SU-DHL-6 (cell line): ENCODE measurements at regions not wholly inside any gene's neighbourhood (a gene's known extent, or its start where the extent isn't known, plus 50 kb on each side); places are given as distances from the start of the nearest gene placed in this dataset.
"Not testable (repeated sequence)": the region's sequence is repeated elsewhere in the genome, so short reads cannot be mapped to it uniquely, and the experiment has no call there.

Source experiments
- H2AFZ ChIP-seq: fragments of 200-600 bp; sonication (generic); 2 replicates; pipeline ENCODE4 v1.6.1; 2014; ENCODE audit warnings: low read depth, mild to moderate bottlenecking, moderate library complexity, mixed read lengths, antibody characterized with exemption, low read length; ENCODE audit not compliant: severe bottlenecking
- H3F3A ChIP-seq: fragments of 200-600 bp; shearing (Covaris generic); 2 replicates; pipeline ENCODE4 v1.6.0; 2016; ENCODE audit warnings: antibody characterized with exemption, mild to moderate bottlenecking; ENCODE audit not compliant: insufficient read depth
- H3K27ac ChIP-seq: fragments of 200-600 bp; sonication (generic); 2 replicates; pipeline ENCODE4 v1.5.1; 2016; ENCODE audit warnings: low read depth, mild to moderate bottlenecking, low read length, moderate library complexity, mixed read lengths
- H3K27me3 ChIP-seq: fragments of 200-600 bp; sonication (generic), shearing (Covaris generic); 2 replicates; pipeline ENCODE4 v1.6.0; 2014; ENCODE audit warnings: mild to moderate bottlenecking, low read length
- H3K36me3 ChIP-seq: fragments of 200-600 bp; sonication (generic); 2 replicates; pipeline ENCODE4 v1.6.1; 2014; ENCODE audit warnings: mild to moderate bottlenecking, low read length, mixed read lengths
- H3K4me2 ChIP-seq: fragments of 300-600, 200-600 bp; shearing (Covaris generic), sonication (generic); 2 replicates; pipeline ENCODE4 v1.6.0; 2014; ENCODE audit warnings: low read length, low read depth, mild to moderate bottlenecking; ENCODE audit not compliant: poor library complexity, severe bottlenecking
- H3K4me3 ChIP-seq: fragments of 200-600 bp; sonication (generic); 2 replicates; pipeline ENCODE4 v1.5.1; 2014; ENCODE audit warnings: antibody characterized with exemption, low read length, mild to moderate bottlenecking, mixed read lengths; ENCODE audit not compliant: insufficient read depth, poor library complexity, severe bottlenecking
- H3K79me2 ChIP-seq: fragments of 200-600 bp; sonication (generic); 2 replicates; pipeline ENCODE4 v1.6.1; 2014; ENCODE audit warnings: mild to moderate bottlenecking, low read length, moderate library complexity; ENCODE audit not compliant: insufficient read depth
- H3K9ac ChIP-seq: fragments of 200-600 bp; sonication (generic); 2 replicates; pipeline ENCODE4 v1.7.0; 2014; ENCODE audit warnings: mild to moderate bottlenecking, low read length
- H3K9me2 ChIP-seq: fragments of 200-600 bp; sonication (generic); replicated peaks from 2 replicates; pipeline ENCODE4 v1.6.1; 2014; ENCODE audit warnings: low read length; ENCODE audit not compliant: insufficient read depth
- H3K9me3 ChIP-seq: fragments of 200-600 bp; sonication (generic); 2 replicates; pipeline ENCODE4 v1.6.1; 2014; ENCODE audit warnings: low read length, mixed read lengths; ENCODE audit not compliant: insufficient read depth
- H4K20me1 ChIP-seq: fragments of 200-600 bp; sonication (generic); 2 replicates; pipeline ENCODE4 v1.6.1; 2014; ENCODE audit warnings: low read depth, mild to moderate bottlenecking, antibody characterized with exemption, low read length, moderate library complexity, mixed read lengths
- CTCF ChIP-seq: fragments of 200-600 bp; sonication (generic); IDR thresholded peaks from one replicate; pipeline ENCODE4 v1.5.1; 2017; ENCODE audit warnings: antibody characterized with exemption, mild to moderate bottlenecking, low read length, moderate library complexity; ENCODE audit not compliant: insufficient read depth, poor library complexity, severe bottlenecking
- EZH2phosphoT487 ChIP-seq: fragments of 200-600 bp; sonication (generic), shearing (Covaris generic); conservative IDR thresholded peaks from 2 replicates; pipeline ENCODE4 v1.6.1; 2018; ENCODE audit warnings: mild to moderate bottlenecking, antibody characterized with exemption, low read length, moderate library complexity, mixed read lengths

DNA sequence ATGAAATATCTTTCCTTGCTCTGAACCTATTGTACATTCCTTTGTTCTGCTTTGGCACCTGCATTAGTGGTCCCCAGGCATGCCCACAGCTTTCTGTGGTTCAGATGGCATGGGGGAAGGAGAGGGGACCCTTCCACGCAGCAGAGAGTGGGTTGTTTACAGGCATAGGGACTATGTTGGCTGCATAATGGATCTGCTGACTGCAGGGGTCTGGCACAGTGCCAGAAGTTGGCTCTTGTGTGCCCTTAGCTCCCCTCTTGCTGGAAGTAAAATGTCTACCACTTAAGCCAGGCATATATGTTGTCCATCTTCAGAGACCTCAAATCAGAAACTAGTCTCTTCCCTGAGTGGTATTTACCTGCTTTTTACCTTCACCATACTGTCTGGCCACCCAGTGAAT is 651.9 kb upstream of the PCDH7 start:
- Histone ChIP-seq H3K36me3 (no peaks in the 10 kb centered on the region), H2AFZ (peak overlapping the region; percentile 53), H3K27ac (no peak overlapping the region), H3K9ac (no peak overlapping the region), H3F3A (no peaks in the 10 kb centered on the region), H3K79me2 (no peaks in the 10 kb centered on the region), H3K4me3 (no peak overlapping the region), H3K9me3 (no peaks in the 10 kb centered on the region), H3K4me2 (no peak overlapping the region), H3K9me2 (no peaks in the 10 kb centered on the region), H3K27me3 (no peaks in the 10 kb centered on the region), H4K20me1 (no peaks in the 10 kb centered on the region)
- no peak for TF ChIP-seq CTCF

DNA sequence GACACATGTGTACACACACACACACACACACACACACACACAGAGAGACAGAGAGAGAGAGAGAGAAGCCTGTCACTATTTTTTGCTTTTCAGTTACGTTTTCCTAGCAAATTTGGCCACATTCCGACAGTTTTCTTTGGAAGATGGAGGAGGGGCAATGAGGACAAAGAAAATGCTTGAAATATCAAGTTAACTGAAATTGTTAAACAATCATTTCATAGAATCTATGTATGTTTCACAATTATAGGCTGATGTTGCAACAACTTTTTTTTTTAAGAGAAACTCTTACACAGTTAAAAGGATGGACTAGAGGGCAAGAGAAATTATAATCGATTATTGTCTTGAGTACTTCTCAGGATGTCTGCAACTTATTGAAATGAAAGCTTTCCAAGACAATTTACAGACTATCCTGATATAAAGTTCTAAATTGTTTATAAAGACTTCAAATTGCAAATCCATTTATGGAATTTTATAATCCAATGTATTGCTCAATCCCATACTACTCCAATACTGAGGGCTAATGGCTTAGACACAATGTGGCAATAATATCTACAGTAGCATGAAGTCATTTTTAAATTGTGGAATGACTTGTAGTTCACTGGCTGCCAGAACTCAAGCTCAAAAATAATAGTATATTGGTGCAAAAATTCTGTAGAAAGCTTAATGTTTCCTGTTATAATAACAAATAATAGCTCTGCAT is 647.0 kb upstream of the PCDH7 start:
- no peak overlapping the region for H3K4me2 ChIP-seq
- TF ChIP-seq CTCF, result no peak
- no peaks in the 10 kb centered on the region for H3F3A ChIP-seq
- no peak overlapping the region for H3K4me3 ChIP-seq
- H3K9me3 ChIP-seq, result no peaks in the 10 kb centered on the region; the same call in 1 of the 2 replicates
- no peaks in the 10 kb centered on the region for H3K79me2 ChIP-seq
- H3K36me3 ChIP-seq, result no peaks in the 10 kb centered on the region
- H3K27me3 ChIP-seq, result no peaks in the 10 kb centered on the region
- no peaks in the 10 kb centered on the region for H3K9me2 ChIP-seq
- no peak overlapping the region for H3K9ac ChIP-seq
- H2AFZ ChIP-seq, result no peak overlapping the region
- no peak overlapping the region for H3K27ac ChIP-seq
- no peaks in the 10 kb centered on the region for H4K20me1 ChIP-seq

DNA sequence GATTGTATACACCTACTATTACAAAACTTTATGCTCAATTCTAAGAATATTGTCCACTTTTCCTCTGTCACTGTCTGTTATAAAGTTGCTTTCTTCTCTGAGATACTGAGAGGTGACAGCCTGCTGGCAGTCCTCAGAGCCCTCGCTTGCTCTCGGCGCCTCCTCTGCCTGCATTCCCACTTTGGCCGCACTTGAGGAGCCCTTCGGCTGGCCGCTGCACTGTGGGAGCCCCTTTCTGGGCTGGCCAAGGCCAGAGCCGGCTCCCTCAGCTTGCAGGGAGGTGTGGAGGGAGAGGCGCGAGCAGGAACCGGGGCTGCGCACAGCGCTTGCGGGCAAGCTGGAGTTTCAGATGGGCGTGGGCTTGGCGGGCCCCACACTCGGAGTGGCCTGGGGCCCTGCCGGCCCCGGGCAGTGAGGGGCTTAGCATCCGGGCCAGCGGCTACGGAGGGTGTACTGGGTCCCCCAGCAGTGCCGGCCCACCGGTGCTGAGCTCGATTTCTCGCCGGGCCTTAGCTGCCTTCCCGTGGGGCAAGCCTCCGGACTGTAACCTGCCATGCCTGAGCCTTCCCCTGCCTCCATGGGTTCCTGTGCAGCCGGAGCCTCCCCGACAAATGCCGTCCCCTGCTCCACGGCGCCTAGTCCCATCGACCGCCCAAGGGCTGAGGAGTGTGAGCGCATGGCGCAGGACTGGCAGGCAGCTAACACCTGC is 627.6 kb upstream of the PCDH7 start:
- not testable (repeated sequence) for H3F3A ChIP-seq, H3K79me2 ChIP-seq, H3K9me2 ChIP-seq, H3K27me3 ChIP-seq, H3K27ac ChIP-seq, H2AFZ ChIP-seq, H3K36me3 ChIP-seq, H3K4me3 ChIP-seq, H4K20me1 ChIP-seq, H3K9ac ChIP-seq, H3K9me3 ChIP-seq, H3K4me2 ChIP-seq

GRCh38 chr4:30094887-30095286 is 625.3 kb upstream of the PCDH7 start:
- Histone ChIP-seq H3K27ac (no peak overlapping the region), H3K9me3 (no peaks in the 10 kb centered on the region), H3K79me2 (no peaks in the 10 kb centered on the region), H3K9me2 (no peaks in the 10 kb centered on the region), H3F3A (no peaks in the 10 kb centered on the region), H3K4me3 (no peak overlapping the region), H3K4me2 (no peak overlapping the region), H4K20me1 (no peaks in the 10 kb centered on the region), H3K36me3 (no peaks in the 10 kb centered on the region), H3K9ac (no peak overlapping the region), H2AFZ (no peak overlapping the region), H3K27me3 (no peaks in the 10 kb centered on the region)
- TF ChIP-seq EZH2phosphoT487, result no peak
- no peak for TF ChIP-seq CTCF
